Osteocyte (in vitro differentiated cells): ENCODE measurements at regions not wholly inside any gene's neighbourhood (a gene's known extent, or its start where the extent isn't known, plus 50 kb on each side); places are given as distances from the start of the nearest gene placed in this dataset.
"Not testable (repeated sequence)": the region's sequence is repeated elsewhere in the genome, so short reads cannot be mapped to it uniquely, and the experiment has no call there.

Source experiments
- DNase-seq: peaks from one replicate; pipeline ENCODE4 v3.0.0; 2021; ENCODE audit warnings: mixed read lengths; ENCODE audit not compliant: unreplicated experiment; ENCODE audit errors: extremely low spot score
- H3K27ac Mint-ChIP-seq: one replicate; pipeline ENCODE4 v1.8.0; 2021; ENCODE audit warnings: mild to moderate bottlenecking, mixed read lengths; ENCODE audit not compliant: unreplicated experiment
- H3K27me3 Mint-ChIP-seq: one replicate; pipeline ENCODE4 v1.8.0; 2021; ENCODE audit warnings: mixed read lengths; ENCODE audit not compliant: unreplicated experiment
- H3K36me3 Mint-ChIP-seq: one replicate; pipeline ENCODE4 v1.8.0; 2021; ENCODE audit warnings: mixed read lengths; ENCODE audit not compliant: unreplicated experiment
- H3K4me1 Mint-ChIP-seq: one replicate; pipeline ENCODE4 v1.8.0; 2021; ENCODE audit warnings: mixed read lengths; ENCODE audit not compliant: unreplicated experiment
- H3K4me3 Mint-ChIP-seq: one replicate; pipeline ENCODE4 v1.8.0; 2021; ENCODE audit warnings: mild to moderate bottlenecking, moderate library complexity, mixed read lengths; ENCODE audit not compliant: unreplicated experiment
- H3K9me3 Mint-ChIP-seq: one replicate; pipeline ENCODE4 v1.8.0; 2021; ENCODE audit warnings: mixed read lengths; ENCODE audit not compliant: unreplicated experiment
- TF ChIP-seq, protein P1 (sequence below): fragments of 200-600 bp; sonication (generic); IDR thresholded peaks from 2 replicates; pipeline ENCODE4 v1.5.0; 2021; ENCODE audit warnings: antibody characterized with exemption, mild to moderate bottlenecking, moderate library complexity

DNA sequence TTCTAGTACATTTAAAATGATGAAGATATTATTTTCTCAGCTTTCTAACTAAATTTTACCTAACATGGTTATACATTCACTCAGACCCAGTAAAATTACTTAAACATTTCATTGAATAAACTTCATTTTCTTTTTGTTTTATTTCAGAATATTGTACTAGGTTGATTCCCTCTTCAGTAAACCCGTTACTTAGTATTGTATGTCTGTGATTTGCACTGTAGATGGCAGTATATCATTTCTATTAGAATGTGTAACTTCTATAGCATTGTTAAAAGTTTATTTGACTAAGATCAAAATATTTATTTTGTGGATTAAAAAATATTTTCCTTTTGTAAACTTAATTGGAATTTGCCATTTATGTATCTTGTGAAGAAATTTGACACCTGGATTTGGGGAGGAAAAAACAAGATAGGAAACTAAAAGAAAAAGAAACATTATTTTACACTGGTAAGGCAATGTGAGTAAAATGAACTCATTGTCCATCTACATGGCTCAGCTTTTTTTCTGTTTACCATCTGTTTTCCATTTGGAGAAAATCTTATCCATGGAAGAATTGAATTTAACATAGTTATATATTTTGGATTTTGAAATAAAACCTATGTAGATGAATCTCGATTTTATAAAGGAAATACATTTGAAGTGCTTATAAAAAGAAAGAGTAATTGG is 145.6 kb upstream of the METTL14 start:
- TF ChIP-seq, protein P1, sequence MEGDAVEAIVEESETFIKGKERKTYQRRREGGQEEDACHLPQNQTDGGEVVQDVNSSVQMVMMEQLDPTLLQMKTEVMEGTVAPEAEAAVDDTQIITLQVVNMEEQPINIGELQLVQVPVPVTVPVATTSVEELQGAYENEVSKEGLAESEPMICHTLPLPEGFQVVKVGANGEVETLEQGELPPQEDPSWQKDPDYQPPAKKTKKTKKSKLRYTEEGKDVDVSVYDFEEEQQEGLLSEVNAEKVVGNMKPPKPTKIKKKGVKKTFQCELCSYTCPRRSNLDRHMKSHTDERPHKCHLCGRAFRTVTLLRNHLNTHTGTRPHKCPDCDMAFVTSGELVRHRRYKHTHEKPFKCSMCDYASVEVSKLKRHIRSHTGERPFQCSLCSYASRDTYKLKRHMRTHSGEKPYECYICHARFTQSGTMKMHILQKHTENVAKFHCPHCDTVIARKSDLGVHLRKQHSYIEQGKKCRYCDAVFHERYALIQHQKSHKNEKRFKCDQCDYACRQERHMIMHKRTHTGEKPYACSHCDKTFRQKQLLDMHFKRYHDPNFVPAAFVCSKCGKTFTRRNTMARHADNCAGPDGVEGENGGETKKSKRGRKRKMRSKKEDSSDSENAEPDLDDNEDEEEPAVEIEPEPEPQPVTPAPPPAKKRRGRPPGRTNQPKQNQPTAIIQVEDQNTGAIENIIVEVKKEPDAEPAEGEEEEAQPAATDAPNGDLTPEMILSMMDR, result peak; percentile 64
- H3K4me3 Mint-ChIP-seq, H3K27me3 Mint-ChIP-seq, H3K9me3 Mint-ChIP-seq, H3K4me1 Mint-ChIP-seq, DNase-seq, H3K36me3 Mint-ChIP-seq, H3K27ac Mint-ChIP-seq: not testable (repeated sequence)

DNA sequence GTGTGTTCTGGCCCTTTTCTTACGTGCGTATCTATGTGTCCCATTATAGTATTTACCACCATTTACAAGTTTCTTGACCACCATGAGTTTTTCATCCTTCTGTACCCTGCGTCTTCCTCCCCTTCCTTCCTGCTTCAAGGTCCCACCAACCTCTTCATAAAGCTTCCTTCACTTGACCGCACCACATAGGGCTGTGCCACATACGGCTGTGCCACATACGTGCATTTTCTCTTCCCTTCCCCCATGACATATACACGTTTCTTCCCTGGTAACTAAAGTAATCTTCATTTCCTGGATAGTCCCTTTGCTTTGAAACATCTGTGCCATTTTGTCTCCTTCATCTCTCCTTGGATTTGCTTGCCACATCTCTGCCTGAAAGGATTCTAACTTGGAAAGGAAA is 128.6 kb upstream of the METTL14 start:
- not testable (repeated sequence) for H3K4me3 Mint-ChIP-seq, H3K9me3 Mint-ChIP-seq, H3K27me3 Mint-ChIP-seq, H3K36me3 Mint-ChIP-seq, DNase-seq
- Mint-ChIP-seq H3K4me1 (peaks cover 14% of the 10 kb centered on the region), H3K27ac (peak overlapping the region; percentile 15)

DNA sequence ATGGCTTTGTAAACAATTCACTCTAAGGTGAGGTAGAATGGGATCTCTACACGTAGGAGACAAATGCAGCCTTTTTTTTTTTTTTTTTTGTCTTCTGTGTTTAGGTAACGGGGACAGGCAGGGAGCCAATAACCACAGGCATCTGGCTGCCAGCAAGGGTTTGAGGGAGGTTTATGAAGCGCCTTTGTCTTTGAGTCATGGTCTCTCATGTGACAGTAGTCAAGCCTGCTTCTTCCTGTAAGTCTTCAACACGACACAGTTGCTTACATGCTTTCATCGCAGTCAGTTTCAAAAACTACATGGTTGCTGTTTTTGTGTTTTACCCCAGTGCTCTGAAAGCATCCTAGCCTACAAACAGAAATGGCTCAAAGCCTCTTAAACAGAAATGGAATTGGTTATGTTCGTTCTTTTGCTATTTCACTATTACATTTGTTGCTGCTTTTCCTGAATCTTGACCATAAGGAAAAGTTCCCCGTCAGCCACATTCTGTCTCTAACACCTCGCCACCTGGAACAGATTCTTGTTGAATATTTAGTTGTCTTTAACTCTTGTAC is 127.8 kb upstream of the METTL14 start:
- no peaks in the 10 kb centered on the region for H3K27me3 Mint-ChIP-seq
- H3K4me1 Mint-ChIP-seq, result peaks cover 14% of the 10 kb centered on the region
- peaks cover 3% of the 10 kb centered on the region for H3K36me3 Mint-ChIP-seq
- TF ChIP-seq, protein P1, result no peak
- no peak overlapping the region for H3K4me3 Mint-ChIP-seq
- no peak for DNase-seq
- H3K9me3 Mint-ChIP-seq, result no peaks in the 10 kb centered on the region
- H3K27ac Mint-ChIP-seq, result peak overlapping the region; percentile 15

DNA sequence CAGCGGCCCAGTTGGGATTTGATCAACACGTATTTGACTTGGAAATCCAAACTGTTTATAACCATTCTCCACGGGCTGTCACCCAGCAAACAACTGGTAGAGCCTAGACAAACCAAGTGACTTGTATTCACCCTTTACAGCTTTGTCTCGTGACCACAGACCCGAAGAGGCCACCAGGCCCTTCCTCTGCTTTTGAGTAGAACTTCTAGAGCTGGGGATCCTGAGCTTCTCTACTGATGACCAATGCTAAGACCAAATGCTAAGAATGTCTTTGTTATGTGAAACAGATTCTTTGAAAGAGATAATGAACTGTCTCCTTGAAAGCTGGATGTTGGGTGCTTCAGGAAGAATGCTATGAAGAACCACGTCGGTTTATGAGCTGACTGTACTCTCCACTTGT is 127.0 kb upstream of the METTL14 start:
- peaks cover 14% of the 10 kb centered on the region for H3K4me1 Mint-ChIP-seq
- not testable (repeated sequence) for H3K27me3 Mint-ChIP-seq, DNase-seq, H3K27ac Mint-ChIP-seq, H3K36me3 Mint-ChIP-seq, H3K9me3 Mint-ChIP-seq, H3K4me3 Mint-ChIP-seq

DNA sequence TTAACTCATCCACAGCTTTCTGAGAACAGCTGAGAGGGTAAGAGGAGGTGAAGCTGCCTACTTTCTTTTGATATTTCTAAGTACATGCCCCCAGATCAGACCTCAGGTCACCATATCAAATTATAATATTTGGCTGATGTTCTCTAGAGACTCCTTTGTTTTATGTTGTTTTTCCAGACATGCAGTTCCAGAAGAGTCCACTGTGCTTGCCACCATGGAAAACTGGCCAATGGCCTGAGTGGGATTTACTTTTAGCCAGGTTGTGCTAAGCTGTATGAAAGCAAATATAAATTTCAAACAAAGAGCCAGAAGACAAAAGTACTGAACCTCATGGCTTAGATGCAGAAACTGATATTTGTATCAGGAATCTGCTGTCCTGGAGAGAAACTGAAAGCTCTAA is 123.6 kb upstream of the METTL14 start:
- peaks cover 28% of the 10 kb centered on the region for H3K4me1 Mint-ChIP-seq
- H3K27me3 Mint-ChIP-seq, H3K4me3 Mint-ChIP-seq, H3K27ac Mint-ChIP-seq, H3K36me3 Mint-ChIP-seq, H3K9me3 Mint-ChIP-seq, DNase-seq: not testable (repeated sequence)

DNA sequence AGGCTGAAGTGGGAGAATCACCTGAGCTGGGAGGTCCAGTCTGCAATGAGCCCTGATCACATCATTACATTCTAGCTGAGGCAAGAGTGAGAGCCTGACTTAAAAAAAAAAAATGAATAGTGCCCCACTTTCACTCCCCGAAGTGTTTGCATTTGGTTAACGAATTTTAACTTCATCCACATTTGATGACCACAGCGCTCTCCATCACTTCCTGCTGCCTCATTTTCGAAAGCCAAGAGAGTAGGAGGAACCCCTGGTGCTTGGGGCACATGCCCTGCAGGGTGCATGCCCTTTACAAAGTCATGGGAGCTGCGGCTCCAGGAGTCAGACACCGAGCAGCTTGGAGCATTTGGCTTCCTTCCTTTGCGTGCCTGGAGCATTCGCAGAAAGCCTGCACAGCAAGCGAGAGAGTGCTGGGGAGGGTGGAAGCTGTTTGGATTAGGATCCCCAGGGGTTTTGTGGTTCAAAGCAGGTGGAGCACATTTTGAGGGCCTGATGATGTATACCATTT is 119.1 kb upstream of the METTL14 start:
- not testable (repeated sequence) for H3K36me3 Mint-ChIP-seq, H3K4me3 Mint-ChIP-seq, H3K9me3 Mint-ChIP-seq
- H3K27me3 Mint-ChIP-seq, result peaks cover 10% of the 10 kb centered on the region
- peak; percentile 95 for DNase-seq
- H3K4me1 Mint-ChIP-seq, result peaks cover 31% of the 10 kb centered on the region
- peak overlapping the region; percentile 90 for H3K27ac Mint-ChIP-seq

DNA sequence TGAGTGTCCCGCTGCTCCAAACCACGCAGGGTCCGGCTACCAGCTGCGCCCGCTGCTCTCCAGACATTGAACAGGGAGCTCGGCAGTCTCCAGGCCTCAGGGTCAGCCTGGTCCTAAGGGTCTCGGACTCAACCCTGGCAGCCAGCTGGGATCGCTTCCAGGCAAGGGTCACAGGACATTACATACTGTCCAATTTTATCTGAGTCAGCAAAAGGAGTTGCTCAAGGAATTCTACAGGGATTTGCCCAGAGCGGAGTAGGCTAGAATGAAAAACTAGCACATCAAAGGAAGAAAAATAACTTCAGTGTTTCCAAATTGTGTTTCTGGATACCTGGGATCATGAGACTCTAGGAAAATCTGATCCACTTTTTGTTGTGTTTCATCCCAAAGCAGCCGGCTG is 112.2 kb upstream of the METTL14 start:
- not testable (repeated sequence) for H3K9me3 Mint-ChIP-seq, DNase-seq
- peak overlapping the region; percentile 23 for H3K27ac Mint-ChIP-seq

DNA sequence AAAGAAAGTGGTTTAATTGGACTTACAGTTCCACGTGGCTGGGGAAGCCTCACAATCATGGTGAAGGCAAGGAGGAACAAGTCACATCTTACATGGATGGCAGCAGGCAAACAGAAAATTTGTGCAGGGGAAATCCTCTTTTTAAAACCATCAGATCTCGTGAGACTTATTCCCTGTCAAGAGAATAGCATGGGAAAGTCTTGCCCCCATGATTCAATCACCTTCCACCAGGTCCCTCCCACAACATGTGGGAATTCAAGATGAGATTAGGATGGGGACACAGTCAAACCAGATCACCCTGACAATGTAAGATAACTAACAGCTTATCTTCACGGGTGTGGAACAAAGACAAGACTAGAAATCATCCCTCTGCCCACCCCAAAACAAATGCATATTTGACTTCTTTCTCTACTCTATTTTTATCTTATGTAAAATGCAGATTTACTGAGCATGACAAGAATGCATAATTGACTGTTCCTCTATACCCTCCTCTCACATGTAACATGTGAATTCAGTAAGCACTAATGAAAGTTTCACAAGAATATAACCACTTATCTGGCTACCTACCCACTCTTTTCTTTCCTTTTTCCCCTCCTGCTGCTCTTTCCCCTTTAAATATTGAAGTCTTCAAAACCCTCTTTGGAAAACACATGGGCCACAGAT is 110.8 kb upstream of the METTL14 start:
- not testable (repeated sequence) for H3K27ac Mint-ChIP-seq, H3K4me3 Mint-ChIP-seq, H3K27me3 Mint-ChIP-seq, H3K36me3 Mint-ChIP-seq, DNase-seq, H3K9me3 Mint-ChIP-seq
- H3K4me1 Mint-ChIP-seq, result peaks cover 26% of the 10 kb centered on the region

More for the DNA sequence above, 112.2 kb upstream of the METTL14 start:
- not testable (repeated sequence) for H3K36me3 Mint-ChIP-seq, H3K27me3 Mint-ChIP-seq, H3K4me3 Mint-ChIP-seq
- peaks cover 31% of the 10 kb centered on the region for H3K4me1 Mint-ChIP-seq

DNA sequence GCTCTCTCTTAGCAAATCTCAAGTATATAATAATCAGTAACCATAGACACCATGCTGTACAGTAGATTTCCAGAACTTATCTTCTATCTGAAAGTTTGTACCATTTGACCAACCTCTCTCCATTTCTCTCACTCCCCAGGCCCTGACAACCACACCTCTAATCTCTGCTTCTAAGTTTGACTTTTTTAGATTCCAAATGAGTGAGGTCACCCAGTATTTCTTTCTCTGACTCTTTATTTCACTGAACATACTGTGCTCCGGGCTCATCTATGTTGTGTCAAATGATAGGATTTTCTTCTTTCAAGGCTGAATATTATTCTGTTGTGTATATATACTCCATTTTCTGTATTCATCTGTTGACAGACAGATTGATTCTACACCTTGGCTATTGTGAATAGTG is 110.1 kb upstream of the METTL14 start:
- not testable (repeated sequence) for H3K27me3 Mint-ChIP-seq, H3K9me3 Mint-ChIP-seq, DNase-seq, H3K36me3 Mint-ChIP-seq, H3K4me3 Mint-ChIP-seq
- Mint-ChIP-seq H3K4me1 (peaks cover 26% of the 10 kb centered on the region), H3K27ac (peak overlapping the region; percentile 48)

DNA sequence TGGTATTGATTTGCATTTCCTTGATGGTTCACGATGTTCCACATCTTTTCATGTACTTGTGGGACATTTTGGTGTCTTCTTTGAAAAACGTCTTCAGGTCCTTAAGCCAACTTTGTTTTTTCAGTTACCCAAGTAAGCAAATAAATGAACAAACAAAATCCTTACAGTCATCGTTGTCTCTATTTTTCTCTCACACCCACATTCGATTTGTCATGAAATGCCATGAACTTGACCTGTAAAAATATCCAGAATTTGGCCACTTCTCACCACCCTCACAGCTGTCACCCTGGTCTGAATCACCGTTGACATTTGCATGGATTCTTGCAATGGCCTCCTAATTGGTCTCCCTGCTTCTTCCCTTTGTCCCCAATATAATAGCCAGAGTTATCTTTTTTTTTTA is 109.5 kb upstream of the METTL14 start:
- DNase-seq, H3K9me3 Mint-ChIP-seq, H3K27me3 Mint-ChIP-seq, H3K36me3 Mint-ChIP-seq, H3K27ac Mint-ChIP-seq, H3K4me3 Mint-ChIP-seq: not testable (repeated sequence)
- H3K4me1 Mint-ChIP-seq, result peaks cover 26% of the 10 kb centered on the region
